ENCODE measurements at regions not wholly inside any gene's neighbourhood (a gene's known extent, or its start where the extent isn't known, plus 50 kb on each side); places are given as distances from the start of the nearest gene placed in this dataset.

DNA sequence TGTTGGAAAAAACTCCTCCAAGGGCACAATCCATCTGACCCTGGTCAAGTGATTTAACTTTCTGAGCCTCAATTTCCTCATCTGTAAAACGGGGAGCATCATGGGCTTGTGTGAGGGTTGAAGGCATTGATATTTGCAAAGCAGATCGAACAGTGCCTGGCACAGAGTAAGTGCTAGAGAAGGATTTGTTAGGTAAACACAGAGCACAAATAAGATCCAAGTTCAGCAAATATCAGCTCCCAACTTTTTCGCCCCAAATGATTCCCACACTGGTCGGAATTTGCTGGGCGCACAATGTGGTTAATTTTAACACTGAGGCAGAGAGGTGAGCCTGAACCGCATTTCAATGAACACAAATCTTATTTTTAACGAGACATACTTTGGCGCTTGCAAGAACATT, 76.3 kb upstream of the ATP2B2 start:
- Histone ChIP-seq H2AFZ (ENCODE audit: low read depth, low read length, poor library complexity, severe bottlenecking) (no peak overlapping the region), H3K36me3 (ENCODE audit: control insufficient read depth in 1 of 2, insufficient read depth in 2 of 2, low read length in 2 of 2) (no peaks in the 10 kb centered on the region), H3K4me1 (ENCODE audit: control insufficient read depth in 1 of 2, insufficient read depth in 2 of 2, low read length in 2 of 2) (no peaks in the 10 kb centered on the region), H3K9me3 (ENCODE audit: control insufficient read depth in 1 of 2, insufficient read depth in 1 of 2, low read depth in 1 of 2, low read length in 2 of 2) (no peaks in the 10 kb centered on the region), H3K4me2 (ENCODE audit: low read length) (no peak overlapping the region), H3K9me2 (ENCODE audit: insufficient read depth) (no peaks in the 10 kb centered on the region), H3K27ac (ENCODE audit: low read depth, low read length) (no peak overlapping the region), H3K9ac (ENCODE audit: low read length) (no peak overlapping the region), H4K20me1 (ENCODE audit: insufficient read depth) (no peaks in the 10 kb centered on the region), H3K27me3 (ENCODE audit: insufficient read depth, low read length) (peaks cover 64% of the 10 kb centered on the region), H3K79me2 (ENCODE audit: insufficient read depth, low read length) (no peaks in the 10 kb centered on the region), H3K4me3 (replicated peaks in 1 of 2; ENCODE audit: low read depth in 1 of 2, low read length in 2 of 2) (no peak overlapping the region)
- ChIA-PET POLR2A (no interaction called here), CTCF (no interaction called here), RAD21 (ENCODE audit: low non-redundant PET in 1 of 2, low total read pairs in 2 of 2, uncharacterized antibody in 2 of 2, unreplicated experiment in 2 of 2) (no interaction called here)
- TF ChIP-seq ELF1 (IDR thresholded peaks at IDR 0.05; ENCODE audit: borderline replicate concordance, low read depth) (no peak), POLR2A (IDR thresholded peaks at IDR 0.05; ENCODE audit: borderline replicate concordance, extremely low read depth, insufficient read depth, insufficient read length) (no peak), ZFX (IDR thresholded peaks at IDR 0.05) (no peak), EZH2phosphoT487 (IDR thresholded peaks at IDR 0.05; ENCODE audit: borderline replicate concordance) (no peak), RAD21 (IDR thresholded peaks at IDR 0.05; ENCODE audit: low read depth) (no peak), ZNF274 (IDR thresholded peaks at IDR 0.05; ENCODE audit: low read depth, low read length) (no peak), TCF7L2 (IDR thresholded peaks at IDR 0.05; ENCODE audit: borderline replicate concordance, extremely low read depth, insufficient read depth, insufficient read length) (no peak), POLR2AphosphoS5 (IDR thresholded peaks at IDR 0.05; ENCODE audit: low read depth, low read length) (no peak), SIN3A (IDR thresholded peaks at IDR 0.05; ENCODE audit: low read depth) (no peak), EGR1 (IDR thresholded peaks at IDR 0.05; ENCODE audit: low read depth) (no peak), CBX3 (IDR thresholded peaks at IDR 0.05; ENCODE audit: low read depth) (no peak)
- TF ChIP-seq, protein P1, sequence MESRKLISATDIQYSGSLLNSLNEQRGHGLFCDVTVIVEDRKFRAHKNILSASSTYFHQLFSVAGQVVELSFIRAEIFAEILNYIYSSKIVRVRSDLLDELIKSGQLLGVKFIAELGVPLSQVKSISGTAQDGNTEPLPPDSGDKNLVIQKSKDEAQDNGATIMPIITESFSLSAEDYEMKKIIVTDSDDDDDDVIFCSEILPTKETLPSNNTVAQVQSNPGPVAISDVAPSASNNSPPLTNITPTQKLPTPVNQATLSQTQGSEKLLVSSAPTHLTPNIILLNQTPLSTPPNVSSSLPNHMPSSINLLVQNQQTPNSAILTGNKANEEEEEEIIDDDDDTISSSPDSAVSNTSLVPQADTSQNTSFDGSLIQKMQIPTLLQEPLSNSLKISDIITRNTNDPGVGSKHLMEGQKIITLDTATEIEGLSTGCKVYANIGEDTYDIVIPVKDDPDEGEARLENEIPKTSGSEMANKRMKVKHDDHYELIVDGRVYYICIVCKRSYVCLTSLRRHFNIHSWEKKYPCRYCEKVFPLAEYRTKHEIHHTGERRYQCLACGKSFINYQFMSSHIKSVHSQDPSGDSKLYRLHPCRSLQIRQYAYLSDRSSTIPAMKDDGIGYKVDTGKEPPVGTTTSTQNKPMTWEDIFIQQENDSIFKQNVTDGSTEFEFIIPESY (IDR thresholded peaks at IDR 0.05; ENCODE audit: extremely low read depth, insufficient replicate concordance, low read length) = no peak
- TF ChIP-seq, protein P2, sequence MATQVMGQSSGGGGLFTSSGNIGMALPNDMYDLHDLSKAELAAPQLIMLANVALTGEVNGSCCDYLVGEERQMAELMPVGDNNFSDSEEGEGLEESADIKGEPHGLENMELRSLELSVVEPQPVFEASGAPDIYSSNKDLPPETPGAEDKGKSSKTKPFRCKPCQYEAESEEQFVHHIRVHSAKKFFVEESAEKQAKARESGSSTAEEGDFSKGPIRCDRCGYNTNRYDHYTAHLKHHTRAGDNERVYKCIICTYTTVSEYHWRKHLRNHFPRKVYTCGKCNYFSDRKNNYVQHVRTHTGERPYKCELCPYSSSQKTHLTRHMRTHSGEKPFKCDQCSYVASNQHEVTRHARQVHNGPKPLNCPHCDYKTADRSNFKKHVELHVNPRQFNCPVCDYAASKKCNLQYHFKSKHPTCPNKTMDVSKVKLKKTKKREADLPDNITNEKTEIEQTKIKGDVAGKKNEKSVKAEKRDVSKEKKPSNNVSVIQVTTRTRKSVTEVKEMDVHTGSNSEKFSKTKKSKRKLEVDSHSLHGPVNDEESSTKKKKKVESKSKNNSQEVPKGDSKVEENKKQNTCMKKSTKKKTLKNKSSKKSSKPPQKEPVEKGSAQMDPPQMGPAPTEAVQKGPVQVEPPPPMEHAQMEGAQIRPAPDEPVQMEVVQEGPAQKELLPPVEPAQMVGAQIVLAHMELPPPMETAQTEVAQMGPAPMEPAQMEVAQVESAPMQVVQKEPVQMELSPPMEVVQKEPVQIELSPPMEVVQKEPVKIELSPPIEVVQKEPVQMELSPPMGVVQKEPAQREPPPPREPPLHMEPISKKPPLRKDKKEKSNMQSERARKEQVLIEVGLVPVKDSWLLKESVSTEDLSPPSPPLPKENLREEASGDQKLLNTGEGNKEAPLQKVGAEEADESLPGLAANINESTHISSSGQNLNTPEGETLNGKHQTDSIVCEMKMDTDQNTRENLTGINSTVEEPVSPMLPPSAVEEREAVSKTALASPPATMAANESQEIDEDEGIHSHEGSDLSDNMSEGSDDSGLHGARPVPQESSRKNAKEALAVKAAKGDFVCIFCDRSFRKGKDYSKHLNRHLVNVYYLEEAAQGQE (IDR thresholded peaks at IDR 0.05; ENCODE audit: low read depth) = no peak
- TF ChIP-seq, protein P3, sequence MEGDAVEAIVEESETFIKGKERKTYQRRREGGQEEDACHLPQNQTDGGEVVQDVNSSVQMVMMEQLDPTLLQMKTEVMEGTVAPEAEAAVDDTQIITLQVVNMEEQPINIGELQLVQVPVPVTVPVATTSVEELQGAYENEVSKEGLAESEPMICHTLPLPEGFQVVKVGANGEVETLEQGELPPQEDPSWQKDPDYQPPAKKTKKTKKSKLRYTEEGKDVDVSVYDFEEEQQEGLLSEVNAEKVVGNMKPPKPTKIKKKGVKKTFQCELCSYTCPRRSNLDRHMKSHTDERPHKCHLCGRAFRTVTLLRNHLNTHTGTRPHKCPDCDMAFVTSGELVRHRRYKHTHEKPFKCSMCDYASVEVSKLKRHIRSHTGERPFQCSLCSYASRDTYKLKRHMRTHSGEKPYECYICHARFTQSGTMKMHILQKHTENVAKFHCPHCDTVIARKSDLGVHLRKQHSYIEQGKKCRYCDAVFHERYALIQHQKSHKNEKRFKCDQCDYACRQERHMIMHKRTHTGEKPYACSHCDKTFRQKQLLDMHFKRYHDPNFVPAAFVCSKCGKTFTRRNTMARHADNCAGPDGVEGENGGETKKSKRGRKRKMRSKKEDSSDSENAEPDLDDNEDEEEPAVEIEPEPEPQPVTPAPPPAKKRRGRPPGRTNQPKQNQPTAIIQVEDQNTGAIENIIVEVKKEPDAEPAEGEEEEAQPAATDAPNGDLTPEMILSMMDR (IDR thresholded peaks at IDR 0.05 in 2 of 3, conservative IDR thresholded peaks at IDR 0.05 in 1 of 3; ENCODE audit: borderline replicate concordance in 1 of 3, insufficient read depth in 1 of 3, low read depth in 2 of 3, low read length in 2 of 3) = no peak
- no TSS peak for BruUV-seq (replicated peaks)
- DNase-seq (ENCODE audit: low read depth, low spot score) (no peak), ATAC-seq (no peak)
- intact Hi-C loops (cut with micrococcal nuclease) = no loop called here

Measured in HCT116 (cell line).